HCEC 1CT (cell line): ENCODE measurements at regions not wholly inside any gene's neighbourhood (a gene's known extent, or its start where the extent isn't known, plus 50 kb on each side); places are given as distances from the start of the nearest gene placed in this dataset.

ENCODE experiments used
- DNase-seq: peaks from one replicate; pipeline ENCODE4 v3.0.0-alpha.2; 2017

DNA sequence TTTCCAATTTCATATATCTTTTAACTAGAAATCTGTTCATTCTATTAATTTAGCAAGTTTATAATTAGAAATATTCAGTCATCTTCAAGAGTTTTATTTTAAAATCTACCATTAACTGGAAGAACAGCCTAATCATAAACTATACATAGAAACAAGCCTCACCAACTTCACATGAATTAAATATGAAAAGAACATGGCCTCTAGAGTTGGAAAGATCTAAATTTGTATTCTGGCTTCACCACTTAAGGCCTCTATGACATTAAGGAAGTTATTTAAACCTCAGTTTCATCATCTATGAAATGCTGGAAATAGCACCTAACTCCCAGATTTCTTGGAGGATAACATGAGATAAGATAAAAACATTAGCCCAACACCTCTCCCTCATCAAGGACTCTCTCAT, 51.4 kb upstream of the SCN7A start:
- no peak for DNase-seq
